Transverse colon (tissue), 4 donors: ENCODE measurements at regions not wholly inside any gene's neighbourhood (a gene's known extent, or its start where the extent isn't known, plus 50 kb on each side); places are given as distances from the start of the nearest gene placed in this dataset.

Experiments
- DNase-seq: peaks from one replicate; pipeline ENCODE4 v3.0.0-alpha.2; 2019
- H3K27ac ChIP-seq, 4 donors: fragments of 200-600 bp; sonication (generic); 2 replicates each; pipeline ENCODE4 v1.5.1; 2016 to 2018; ENCODE audit warnings: inconsistent platforms in 4 of 4
- H3K27me3 ChIP-seq: fragments of 200-600 bp; sonication (generic); 2 replicates; pipeline ENCODE4 v1.5.1; 2017; ENCODE audit warnings: inconsistent platforms
- H3K36me3 ChIP-seq, 4 donors: fragments of 200-600 bp; sonication (generic); 2 replicates each; pipeline ENCODE4 v1.5.1; 2017 to 2019; ENCODE audit warnings: inconsistent platforms in 4 of 4
- H3K4me1 ChIP-seq, 4 donors: fragments of 200-600 bp; sonication (generic); 2 replicates each; pipeline ENCODE4 v1.5.1; 2017 to 2020; ENCODE audit warnings: inconsistent platforms in 4 of 4
- H3K4me3 ChIP-seq, 4 donors: fragments of 200-600 bp; sonication (generic); 1 replicate in 1 of 4; 2 replicates in 3 of 4; pipeline versions ENCODE4 v1.5.1 to v1.6.1; 2017 to 2019; ENCODE audit warnings: inconsistent platforms in 4 of 4
- H3K9me3 ChIP-seq, 2 donors: fragments of 200-600 bp; sonication (generic); 2 replicates each; pipeline ENCODE4 v1.5.1; 2017 to 2019; ENCODE audit warnings: inconsistent platforms in 2 of 2
- CTCF ChIP-seq, 5 experiments: fragments of 200-600 bp in 3 of 5; fragments of 450-650 bp in 2 of 5; sonication (generic) in 3 of 5; IDR thresholded peaks; 1 replicate in 2 of 5; 2 replicates in 3 of 5; pipeline ENCODE4 v1.5.1; 2016 to 2017; ENCODE audit warnings: antibody characterized with exemption in 5 of 5, inconsistent platforms in 3 of 5, mild to moderate bottlenecking in 2 of 5, moderate library complexity in 1 of 5
- EP300 ChIP-seq: sonication (generic); formaldehyde crosslinking; IDR thresholded peaks from one replicate; pipeline ENCODE4 v1.6.1; 2017; ENCODE audit warnings: antibody characterized with exemption, low read depth
- POLR2A ChIP-seq: fragments of 450-650 bp; IDR thresholded peaks from one replicate; pipeline ENCODE4 v1.6.1; 2016; ENCODE audit warnings: antibody characterized with exemption, mild to moderate bottlenecking, moderate library complexity
- POLR2AphosphoS5 ChIP-seq, 3 donors: sonication (generic); formaldehyde crosslinking; IDR thresholded peaks; one replicate each; pipeline ENCODE4 v1.6.1; 2016; ENCODE audit warnings: antibody characterized with exemption in 3 of 3
- WGBS, 2 donors: methylation state at CpG; one replicate each; pipeline ENCODE4 v1.1.5; 2018; ENCODE audit warnings: low coverage in 1 of 2; 5-methylcytosine and 5-hydroxymethylcytosine counted together
- in situ Hi-C, 4 donors: fragments of 200-750 bp; cut with MboI; loops; one replicate each; pipeline versions ENCODE4 v1.15.0 to v1.15.1; 2017; ENCODE audit warnings: low sequenced_read_pairs in 3 of 4, low pct_ligation_motif_present in 1 of 4, low pct_unique_long_range_greater_than_20kb in 1 of 4
- intact Hi-C: fragments of 100-400 bp; cut with DNase I; formaldehyde crosslinking; loops from one replicate; pipeline ENCODE4 v1.15.1; 2023; ENCODE audit warnings: low total_unique reads

- DNase-seq, result no peak
- Histone ChIP-seq H3K9me3 (no peaks in the 10 kb centered on the region), H3K4me1 (no peaks in the 10 kb centered on the region), H3K4me3 (no peak overlapping the region), H3K27ac (no peak overlapping the region), H3K27me3 (no peaks in the 10 kb centered on the region), H3K36me3 (no peaks in the 10 kb centered on the region)
- intact Hi-C loops, result no loop called here
- TF ChIP-seq EP300 (no peak), POLR2AphosphoS5 (IDR thresholded peaks at IDR 0.05) (no peak), CTCF (IDR thresholded peaks at IDR 0.05) (no peak), POLR2A (no peak)
- in situ Hi-C loops, result no loop called here
- 84 to 86% methylated on average over 2 of the region's 2 CpGs for WGBS, 2 donors
Observed at GRCh38 chr4:148810461-148810860, 368.2 kb upstream of the NR3C2 start.

- DNase-seq, result no peak
- H3K9me3 ChIP-seq, result no peaks in the 10 kb centered on the region
- TF ChIP-seq POLR2A (no peak), POLR2AphosphoS5 (IDR thresholded peaks at IDR 0.05) (no peak), EP300 (no peak), CTCF (IDR thresholded peaks at IDR 0.05) (no peak)
- no peaks in the 10 kb centered on the region for H3K36me3 ChIP-seq
- in situ Hi-C loops, result no loop called here
- no peak overlapping the region for H3K27ac ChIP-seq
- no peaks in the 10 kb centered on the region for H3K4me1 ChIP-seq
- WGBS, 2 donors, result 72 to 86% methylated on average over 1 of the region's 1 CpG
- intact Hi-C loops, result no loop called here
- H3K4me3 ChIP-seq, result no peak overlapping the region
- no peaks in the 10 kb centered on the region for H3K27me3 ChIP-seq
Observed at GRCh38 chr4:148808416-148808815, 366.2 kb upstream of the NR3C2 start.

- in situ Hi-C loops (no loop called here), intact Hi-C loops (no loop called here)
- H3K4me3 ChIP-seq, result no peak overlapping the region
- H3K9me3 ChIP-seq, result no peaks in the 10 kb centered on the region
- WGBS, 2 donors, result 75 to 83% methylated on average over 4 of the region's 4 CpGs
- H3K27ac ChIP-seq, result no peak overlapping the region
- no peak for TF ChIP-seq POLR2A
- TF ChIP-seq EP300, result no peak
- TF ChIP-seq POLR2AphosphoS5 (IDR thresholded peaks at IDR 0.05), result no peak
- no peak for TF ChIP-seq CTCF (IDR thresholded peaks at IDR 0.05)
- no peak for DNase-seq
- no peaks in the 10 kb centered on the region for H3K4me1 ChIP-seq
- H3K36me3 ChIP-seq, result no peaks in the 10 kb centered on the region
- H3K27me3 ChIP-seq, result no peaks in the 10 kb centered on the region
Observed at GRCh38 chr4:148800940-148801339, 358.7 kb upstream of the NR3C2 start.

- Histone ChIP-seq H3K4me1 (no peaks in the 10 kb centered on the region), H3K9me3 (no peaks in the 10 kb centered on the region), H3K36me3 (no peaks in the 10 kb centered on the region), H3K27ac (no peak overlapping the region), H3K4me3 (no peak overlapping the region), H3K27me3 (no peaks in the 10 kb centered on the region)
- intact Hi-C loops, result no loop called here
- 76 to 100% methylated on average over 1 of the region's 1 CpG for WGBS, 2 donors
- in situ Hi-C loops, result no loop called here
- TF ChIP-seq EP300 (no peak), POLR2A (no peak), POLR2AphosphoS5 (IDR thresholded peaks at IDR 0.05) (no peak), CTCF (IDR thresholded peaks at IDR 0.05) (no peak)
- DNase-seq, result no peak
Observed at GRCh38 chr4:148800336-148800885, 358.2 kb upstream of the NR3C2 start.
